ENCODE measurements at regions not wholly inside any gene's neighbourhood (a gene's known extent, or its start where the extent isn't known, plus 50 kb on each side); places are given as distances from the start of the nearest gene placed in this dataset.
"Not testable (repeated sequence)": the region's sequence is repeated elsewhere in the genome, so short reads cannot be mapped to it uniquely, and the experiment has no call there.

- H2AFZ ChIP-seq (ENCODE audit: control insufficient read depth, low read depth, low read length); H3K27me3 ChIP-seq (replicated peaks in 1 of 2; ENCODE audit: control insufficient read depth in 2 of 2, insufficient read depth in 2 of 2, low read length in 1 of 2); ATAC-seq; H3K9me3 ChIP-seq (replicated peaks; ENCODE audit: control insufficient read depth, insufficient read depth, low read length); intact Hi-C loops (cut with micrococcal nuclease; ENCODE audit: unreplicated experiment); H3K9ac ChIP-seq (ENCODE audit: control insufficient read depth, insufficient read depth, low read length); BruUV-seq (replicated peaks); in situ Hi-C loops (cut with MboI); H4K20me1 ChIP-seq (ENCODE audit: control insufficient read depth, insufficient read depth); DNase-seq (ENCODE audit: low read depth, low spot score); H3K36me3 ChIP-seq (ENCODE audit: control insufficient read depth in 2 of 2, insufficient read depth in 2 of 2, low read length in 1 of 2); SMC1A ChIA-PET (ENCODE audit: uncharacterized antibody, unreplicated experiment); POLR2A ChIA-PET; CTCF ChIA-PET; FAIRE-seq: not testable (repeated sequence)
- H3K79me2 ChIP-seq (ENCODE audit: control insufficient read depth, insufficient read depth, low read length): peaks cover 68% of the 10 kb centered on the region
- H3K4me2 ChIP-seq (ENCODE audit: control insufficient read depth, insufficient read depth): 0 out of 2 replicates have a peak overlapping the region, but pooled peaks have one; percentile 9
- peaks cover 25% of the 10 kb centered on the region for H3K4me1 ChIP-seq (ENCODE audit: control insufficient read depth, insufficient read depth, low read length)
- WGBS (ENCODE audit: insufficient coverage, insufficient replicate concordance, low lambda C conversion rate, missing lambda C conversion rate): 42% methylated on average over 8 of the region's 9 CpGs
- H3K4me3 ChIP-seq: peak overlapping the region; percentile 62; the same call in 1 of the 2 replicates
- peak overlapping the region; percentile 54; the same call in 1 of the 2 replicates for H3K27ac ChIP-seq (ENCODE audit: control insufficient read depth, insufficient read depth)
- RAD21 ChIA-PET (ENCODE audit: unreplicated experiment): interaction anchor here (0.9 kb wide), 2 partner anchors 10 to 214 kb away, joined by 3 read pairs; no protein-coding TSS in a partner anchor
Observed at GRCh38 chr16:21516705-21517040, 82.7 kb upstream of the METTL9 start.

- FAIRE-seq; BruUV-seq (replicated peaks); in situ Hi-C loops (cut with MboI); H3K36me3 ChIP-seq (ENCODE audit: control insufficient read depth in 2 of 2, insufficient read depth in 2 of 2, low read length in 1 of 2); CTCF ChIA-PET; H3K9me3 ChIP-seq (replicated peaks; ENCODE audit: control insufficient read depth, insufficient read depth, low read length); H3K27me3 ChIP-seq (replicated peaks in 1 of 2; ENCODE audit: control insufficient read depth in 2 of 2, insufficient read depth in 2 of 2, low read length in 1 of 2); H3K9ac ChIP-seq (ENCODE audit: control insufficient read depth, insufficient read depth, low read length); intact Hi-C loops (cut with micrococcal nuclease; ENCODE audit: unreplicated experiment); H4K20me1 ChIP-seq (ENCODE audit: control insufficient read depth, insufficient read depth); POLR2A ChIA-PET; H2AFZ ChIP-seq (ENCODE audit: control insufficient read depth, low read depth, low read length): not testable (repeated sequence)
- Histone ChIP-seq H3K4me2 (ENCODE audit: control insufficient read depth, insufficient read depth) (peak overlapping the region; percentile 55; the same call in 1 of the 2 replicates), H3K4me1 (ENCODE audit: control insufficient read depth, insufficient read depth, low read length) (peaks cover 19% of the 10 kb centered on the region), H3K79me2 (ENCODE audit: control insufficient read depth, insufficient read depth, low read length) (peaks cover 62% of the 10 kb centered on the region), H3K4me3 (peak overlapping the region; percentile 62), H3K27ac (ENCODE audit: control insufficient read depth, insufficient read depth) (peak overlapping the region; percentile 62)
- SMC1A ChIA-PET (ENCODE audit: uncharacterized antibody, unreplicated experiment): interaction anchor here (1.4 kb wide), 1 partner anchor 128 kb away, joined by 4 read pairs; no protein-coding TSS in a partner anchor
- WGBS (ENCODE audit: insufficient coverage, insufficient replicate concordance, low lambda C conversion rate, missing lambda C conversion rate): 0% methylated on average over 10 of the region's 10 CpGs
- RAD21 ChIA-PET (ENCODE audit: unreplicated experiment): interaction anchor here (0.9 kb wide), 1 partner anchor 214 kb away, joined by 3 read pairs; no protein-coding TSS in a partner anchor
- peak; percentile 11 for ATAC-seq
- DNase-seq (ENCODE audit: low read depth, low spot score): peak; percentile 55
- TF ChIP-seq STAT1 (conservative IDR thresholded peaks at IDR 0.05) (0 out of 2 replicates have a peak, but pooled peaks have one; percentile 36), RB1 (IDR thresholded peaks at IDR 0.05; ENCODE audit: borderline replicate concordance) (peak; percentile 64; the same call in 1 of the 2 replicates), KLF5 (IDR thresholded peaks at IDR 0.05; ENCODE audit: partially characterized antibody) (peak; percentile 57), ZNF217 (IDR thresholded peaks at IDR 0.05) (0 out of 2 replicates have a peak, but pooled peaks have one; percentile 65), PKNOX1 (IDR thresholded peaks at IDR 0.05) (peak; percentile 16; the same call in 1 of the 2 replicates), ATF7 (IDR thresholded peaks at IDR 0.05; ENCODE audit: low read depth) (peak; percentile 60), NBN (IDR thresholded peaks at IDR 0.05) (peak; percentile 95), ZNF207 (IDR thresholded peaks at IDR 0.05; ENCODE audit: borderline replicate concordance) (peak; percentile 35; the same call in 1 of the 2 replicates), TCF12 (IDR thresholded peaks at IDR 0.05; ENCODE audit: low read depth, low read length) (peak; percentile 72), EED (IDR thresholded peaks at IDR 0.05; ENCODE audit: low read depth) (peak; percentile 47; the same call in 1 of the 2 replicates), TCF3 (IDR thresholded peaks at IDR 0.05; ENCODE audit: borderline replicate concordance, insufficient read depth, low read depth, low read length) (peak; percentile 60; the same call in 1 of the 2 replicates)
- TF ChIP-seq, protein P1, sequence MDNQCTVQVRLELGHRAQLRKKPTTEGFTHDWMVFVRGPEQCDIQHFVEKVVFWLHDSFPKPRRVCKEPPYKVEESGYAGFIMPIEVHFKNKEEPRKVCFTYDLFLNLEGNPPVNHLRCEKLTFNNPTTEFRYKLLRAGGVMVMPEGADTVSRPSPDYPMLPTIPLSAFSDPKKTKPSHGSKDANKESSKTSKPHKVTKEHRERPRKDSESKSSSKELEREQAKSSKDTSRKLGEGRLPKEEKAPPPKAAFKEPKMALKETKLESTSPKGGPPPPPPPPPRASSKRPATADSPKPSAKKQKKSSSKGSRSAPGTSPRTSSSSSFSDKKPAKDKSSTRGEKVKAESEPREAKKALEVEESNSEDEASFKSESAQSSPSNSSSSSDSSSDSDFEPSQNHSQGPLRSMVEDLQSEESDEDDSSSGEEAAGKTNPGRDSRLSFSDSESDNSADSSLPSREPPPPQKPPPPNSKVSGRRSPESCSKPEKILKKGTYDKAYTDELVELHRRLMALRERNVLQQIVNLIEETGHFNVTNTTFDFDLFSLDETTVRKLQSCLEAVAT (IDR thresholded peaks at IDR 0.05): peak; percentile 91
- TF ChIP-seq, protein P2, sequence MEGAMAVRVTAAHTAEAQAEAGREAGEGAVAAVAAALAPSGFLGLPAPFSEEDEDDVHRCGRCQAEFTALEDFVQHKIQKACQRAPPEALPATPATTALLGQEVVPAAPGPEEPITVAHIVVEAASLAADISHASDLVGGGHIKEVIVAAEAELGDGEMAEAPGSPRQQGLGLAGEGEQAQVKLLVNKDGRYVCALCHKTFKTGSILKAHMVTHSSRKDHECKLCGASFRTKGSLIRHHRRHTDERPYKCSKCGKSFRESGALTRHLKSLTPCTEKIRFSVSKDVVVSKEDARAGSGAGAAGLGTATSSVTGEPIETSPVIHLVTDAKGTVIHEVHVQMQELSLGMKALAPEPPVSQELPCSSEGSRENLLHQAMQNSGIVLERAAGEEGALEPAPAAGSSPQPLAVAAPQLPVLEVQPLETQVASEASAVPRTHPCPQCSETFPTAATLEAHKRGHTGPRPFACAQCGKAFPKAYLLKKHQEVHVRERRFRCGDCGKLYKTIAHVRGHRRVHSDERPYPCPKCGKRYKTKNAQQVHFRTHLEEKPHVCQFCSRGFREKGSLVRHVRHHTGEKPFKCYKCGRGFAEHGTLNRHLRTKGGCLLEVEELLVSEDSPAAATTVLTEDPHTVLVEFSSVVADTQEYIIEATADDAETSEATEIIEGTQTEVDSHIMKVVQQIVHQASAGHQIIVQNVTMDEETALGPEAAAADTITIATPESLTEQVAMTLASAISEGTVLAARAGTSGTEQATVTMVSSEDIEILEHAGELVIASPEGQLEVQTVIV (IDR thresholded peaks at IDR 0.05; ENCODE audit: borderline replicate concordance, partially characterized antibody): peak; percentile 37
Observed at GRCh38 chr16:21517263-21517662, 82.1 kb upstream of the METTL9 start.

All from GM12878 (cell line).